Stimulated activated naive CD8-positive, alpha-beta T cell treated with anti-CD3 and anti-CD28 coated beads, Interleukin-15, Interleukin-2, amounts not matched to agents 100 U/mL and 50 U/mL, for 24 hours (primary cell): ENCODE measurements at regions not wholly inside any gene's neighbourhood (a gene's known extent, or its start where the extent isn't known, plus 50 kb on each side); places are given as distances from the start of the nearest gene placed in this dataset.
A peak's percentile ranks its signal among the peaks of the same experiment; 100 is the strongest.
"Not testable (repeated sequence)": the region's sequence is repeated elsewhere in the genome, so short reads cannot be mapped to it uniquely, and the experiment has no call there.

Experiments used
- ATAC-seq: fragments of 150-1000 bp; cut with Tn5 transposase; one replicate; pipeline ENCODE4 v1.10.0; 2021
- DNase-seq: peaks from one replicate; pipeline ENCODE4 v3.0.0; 2021

- ATAC-seq, DNase-seq: not testable (repeated sequence)
Measured at GRCh38 chr3:143175940-143176894, 56.6 kb downstream of the CHST2 start.

DNA sequence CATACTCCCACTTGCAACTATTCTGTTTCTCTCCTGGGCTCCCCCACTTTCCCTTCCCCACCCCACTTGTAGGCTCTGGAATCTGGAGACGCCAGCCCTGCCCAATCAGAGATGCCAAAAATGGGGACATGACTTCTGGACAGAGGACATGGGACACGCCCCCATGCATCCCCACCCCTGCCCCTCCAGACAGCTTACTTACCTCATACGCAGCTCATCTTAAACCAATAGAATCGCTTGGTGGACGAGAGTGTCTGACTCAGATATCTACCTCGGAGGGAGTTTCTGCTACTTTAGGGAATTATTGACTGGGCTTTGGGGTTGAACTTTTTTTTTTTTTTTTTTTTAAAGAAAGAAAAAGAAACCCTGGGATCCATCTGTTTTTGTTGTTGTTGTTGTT lies 58.4 kb downstream of the CHST2 start:
- peak; percentile 68 for ATAC-seq

DNA sequence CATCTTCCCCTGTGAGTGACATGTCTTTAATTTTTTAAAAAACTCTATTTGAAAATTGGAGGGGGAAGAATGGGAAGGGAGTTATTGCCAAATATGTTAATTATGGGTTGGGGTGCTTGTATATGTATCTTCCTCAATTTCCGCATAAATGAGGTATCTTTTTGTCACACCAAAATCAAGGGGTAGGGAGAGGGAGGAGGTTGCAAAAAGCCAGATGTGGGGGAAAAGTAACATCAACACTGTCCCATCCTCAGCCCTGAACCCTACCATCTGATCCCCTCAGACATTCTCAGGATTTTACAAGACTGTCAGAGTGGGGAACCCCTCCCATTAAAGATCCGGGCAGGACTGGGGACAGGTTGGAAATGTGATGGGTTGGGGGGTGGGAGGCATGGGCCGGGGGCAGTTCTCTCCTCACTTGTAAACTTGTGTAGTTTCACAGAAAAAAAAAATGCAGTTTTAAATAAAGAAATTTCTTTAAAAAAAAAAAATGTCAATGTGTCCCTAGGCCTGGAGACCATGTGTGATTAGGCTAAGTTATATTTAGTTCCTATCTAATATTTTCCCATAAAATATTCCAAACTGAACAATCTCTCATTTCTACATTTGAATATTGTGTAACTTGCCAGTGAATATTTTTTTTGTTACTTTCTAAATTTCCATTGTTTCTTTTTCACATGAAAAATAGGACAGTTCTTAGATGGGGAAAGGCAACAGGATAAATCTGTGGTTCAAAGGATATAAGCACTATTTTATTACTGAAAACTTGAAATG lies 59.4 kb downstream of the CHST2 start:
- not testable (repeated sequence) for ATAC-seq, DNase-seq

More for the DNA sequence above, 58.4 kb downstream of the CHST2 start:
- DNase-seq: peak; percentile 16

DNA sequence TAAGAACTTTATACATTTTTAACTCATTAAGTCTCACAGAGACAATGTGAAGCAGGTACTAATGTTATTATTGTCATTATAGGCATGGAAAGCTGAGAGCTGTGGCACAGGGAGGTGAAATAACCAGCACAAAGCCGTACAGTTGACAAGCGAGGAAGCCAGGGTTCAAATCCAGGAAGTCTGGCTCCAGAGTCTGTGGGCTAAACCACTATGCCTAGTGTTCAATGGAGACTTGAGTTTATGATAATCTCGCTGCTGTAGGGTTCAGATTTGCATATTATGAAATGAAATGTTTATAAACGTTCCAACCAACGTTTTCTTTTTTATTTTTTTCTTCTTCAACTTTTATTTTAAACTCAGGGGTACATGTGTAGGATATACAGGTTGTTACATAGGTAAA lies 60.0 kb downstream of the CHST2 start:
- DNase-seq (no peak), ATAC-seq (no peak)

GRCh38 chr3:143180860-143181259 lies 61.3 kb downstream of the CHST2 start:
- DNase-seq, ATAC-seq: not testable (repeated sequence)

- DNase-seq, ATAC-seq: not testable (repeated sequence)
Measured at GRCh38 chr3:143181977-143182376, 62.4 kb downstream of the CHST2 start.

DNA sequence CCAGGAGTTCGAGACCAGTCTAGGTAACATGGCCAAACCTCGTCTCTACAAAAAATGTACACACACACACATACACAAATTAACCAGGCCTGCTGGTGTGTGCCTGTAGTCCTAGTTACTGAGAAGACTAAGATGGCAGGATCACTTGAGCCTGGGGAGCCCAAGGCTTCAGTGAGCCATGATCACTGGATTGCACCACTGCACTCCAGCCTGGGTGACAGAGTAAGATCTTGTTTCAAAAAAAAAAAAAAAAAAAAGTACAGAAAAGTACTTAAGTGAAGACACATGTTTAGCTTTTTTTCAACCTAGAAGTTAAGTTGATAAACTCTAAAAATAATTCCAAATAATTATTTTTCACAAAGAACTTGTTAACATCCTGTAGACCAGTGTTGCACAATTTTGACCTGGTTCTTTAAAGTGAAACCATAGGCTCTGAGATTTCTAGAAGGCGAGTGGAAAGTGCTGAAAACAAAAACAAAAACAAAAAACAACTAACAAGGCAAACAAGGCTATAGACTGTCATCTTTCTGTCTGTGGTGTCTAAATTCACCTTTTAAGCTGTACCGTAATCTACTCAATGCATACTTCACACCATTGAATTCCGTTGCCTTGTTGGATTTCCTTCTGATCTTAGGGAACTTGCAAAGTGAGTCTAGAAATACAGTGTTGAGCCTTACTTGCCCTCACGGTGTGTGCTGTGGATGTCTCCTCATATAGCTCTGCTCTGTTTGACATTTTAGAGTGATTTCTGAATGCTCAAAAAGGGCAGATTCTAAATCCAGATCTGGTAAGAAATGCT lies 63.5 kb downstream of the CHST2 start:
- ATAC-seq (no peak), DNase-seq (no peak)

GRCh38 chr3:143183665-143183964 lies 64.0 kb downstream of the CHST2 start:
- ATAC-seq: no peak
- no peak for DNase-seq

DNA sequence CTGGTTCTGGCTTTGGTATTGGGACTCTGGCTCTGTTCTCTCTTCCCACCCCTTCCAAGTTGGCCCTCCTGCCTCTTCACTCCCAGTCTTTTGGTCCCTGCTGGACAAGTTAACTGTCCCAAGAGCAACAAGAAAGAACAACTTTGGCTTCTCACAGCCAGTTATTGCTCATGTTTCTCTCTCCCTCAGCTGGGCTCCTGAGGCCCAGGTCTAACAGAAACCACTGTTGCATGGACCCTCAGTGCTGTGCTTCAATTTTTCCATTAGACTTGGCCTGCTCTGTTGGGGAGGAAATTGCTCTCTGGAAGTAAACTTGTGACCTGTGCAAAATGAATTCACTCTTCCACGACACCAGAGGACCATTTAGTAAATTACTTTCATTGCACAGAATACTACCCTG lies 64.5 kb downstream of the CHST2 start:
- ATAC-seq: peak; percentile 47

DNA sequence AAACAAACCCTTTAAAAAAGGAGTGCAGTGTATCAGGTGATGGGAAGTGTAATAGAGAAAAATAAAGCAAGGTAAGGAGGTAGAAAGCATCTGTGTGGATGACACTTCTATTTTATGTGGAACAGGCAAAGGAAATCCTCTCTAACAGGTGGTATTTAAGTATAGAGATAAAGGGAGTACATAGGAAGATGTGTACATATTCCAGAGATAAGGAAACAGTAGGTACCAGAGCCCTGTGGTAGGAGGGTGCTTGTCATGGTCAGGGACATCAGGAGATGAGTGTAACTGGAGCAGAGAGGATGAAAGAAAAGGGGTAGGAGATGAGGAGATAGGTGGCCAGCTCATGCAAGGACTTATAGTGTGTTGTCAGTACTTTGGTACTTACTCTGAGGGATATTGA lies 65.8 kb downstream of the CHST2 start:
- no peak for DNase-seq
- ATAC-seq: no peak

More for the DNA sequence above, 64.5 kb downstream of the CHST2 start:
- no peak for DNase-seq

GRCh38 chr3:143187111-143187510 lies 67.5 kb downstream of the CHST2 start:
- DNase-seq (no peak), ATAC-seq (no peak)

DNA sequence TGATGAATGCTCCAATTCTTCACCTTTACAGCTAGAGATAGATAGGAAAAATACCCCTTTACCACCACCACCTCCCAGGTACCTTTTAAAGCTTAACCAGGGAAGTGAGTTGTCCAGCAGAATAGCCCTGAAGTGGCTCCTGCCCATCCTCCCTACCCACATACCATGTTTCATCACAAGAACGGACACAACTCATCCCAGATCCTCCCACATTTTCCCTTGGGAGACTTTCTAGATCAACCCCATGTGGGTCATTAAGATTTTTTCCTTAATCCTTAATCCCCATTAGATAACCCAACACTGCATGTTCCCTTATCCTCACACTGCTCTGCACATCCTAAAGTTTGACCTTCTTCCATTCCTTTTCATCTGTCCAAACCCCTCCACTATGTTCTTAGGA lies 69.3 kb downstream of the CHST2 start:
- no peak for DNase-seq

GRCh38 chr3:143190101-143190500 lies 70.5 kb downstream of the CHST2 start:
- ATAC-seq (no peak), DNase-seq (no peak)

More for the DNA sequence above, 69.3 kb downstream of the CHST2 start:
- ATAC-seq: no peak

GRCh38 chr3:143192193-143192592 lies 72.6 kb downstream of the CHST2 start:
- ATAC-seq (peak; percentile 55), DNase-seq (no peak)

DNA sequence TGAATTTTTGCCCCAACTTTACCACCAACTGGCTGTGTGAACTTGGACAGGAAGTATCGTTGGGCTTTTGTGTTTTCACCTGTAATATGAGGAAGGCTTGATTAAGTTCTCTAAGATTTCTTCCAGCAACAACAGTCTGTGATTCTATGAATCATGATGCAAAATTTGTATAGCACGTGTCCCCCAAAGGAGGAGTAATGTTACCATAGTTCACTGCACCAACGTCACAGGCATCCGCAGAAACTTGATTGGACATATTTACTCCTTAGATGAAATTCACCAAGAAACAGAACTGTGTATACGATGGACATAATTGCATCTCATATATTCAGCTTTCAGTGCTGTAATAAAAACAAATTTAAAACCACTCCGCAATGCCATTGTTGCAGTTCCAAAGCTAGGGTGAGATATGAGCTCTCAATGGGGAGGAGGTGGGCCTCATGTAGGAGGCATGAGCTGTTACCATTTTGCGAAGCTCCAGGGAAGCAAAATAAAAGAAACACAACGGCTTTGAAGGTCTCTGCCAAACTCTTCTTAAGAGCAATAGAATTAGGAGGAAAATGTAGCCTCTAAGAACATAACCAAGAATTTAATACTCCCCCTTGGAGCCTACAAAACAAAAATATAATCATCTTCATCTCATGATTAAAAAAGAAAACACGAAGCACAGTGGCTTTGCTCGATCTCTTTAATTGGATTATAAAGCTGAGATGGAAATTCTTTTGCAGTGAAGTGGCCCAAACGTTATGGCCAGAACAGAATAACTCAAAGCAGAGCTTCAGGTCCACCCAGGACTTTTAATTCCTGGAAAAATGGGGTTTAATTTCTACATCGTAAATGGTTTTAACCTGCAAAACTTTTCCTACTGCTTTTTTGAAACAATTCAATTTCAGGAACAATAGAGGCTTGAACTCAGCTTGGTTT lies 80.7 kb downstream of the CHST2 start:
- ATAC-seq (no peak), DNase-seq (no peak)

DNA sequence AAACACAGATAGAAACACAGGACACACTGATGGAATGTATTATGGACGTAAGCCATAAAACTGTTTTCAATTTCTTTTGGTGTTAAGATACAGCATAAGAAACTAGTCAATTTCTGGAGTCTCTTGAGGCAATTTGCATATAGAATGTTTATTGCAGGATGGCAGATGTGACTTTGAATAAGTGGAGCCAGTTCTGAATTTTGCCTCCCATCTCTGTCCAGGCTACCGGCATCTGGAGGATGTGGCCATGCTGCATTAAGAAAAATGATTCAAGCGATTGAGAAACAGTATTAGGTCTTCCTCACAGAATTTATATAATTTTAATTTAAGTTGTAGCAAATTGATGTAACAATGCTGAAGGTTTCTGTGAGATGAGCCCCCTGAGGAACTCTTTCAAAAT lies 81.5 kb downstream of the CHST2 start:
- no peak for ATAC-seq
- DNase-seq: no peak

- ATAC-seq (no peak), DNase-seq (no peak)
Measured at GRCh38 chr3:143201870-143202752, 82.5 kb downstream of the CHST2 start.

- no peak for ATAC-seq
- DNase-seq: no peak
Measured at GRCh38 chr3:143203142-143203541, 83.6 kb downstream of the CHST2 start.

- ATAC-seq: no peak
- DNase-seq: no peak
Measured at GRCh38 chr3:143203848-143204247, 84.3 kb downstream of the CHST2 start.

GRCh38 chr3:143206955-143207337 lies 87.4 kb downstream of the CHST2 start:
- ATAC-seq: no peak
- no peak for DNase-seq
